ENCODE measurements at regions not wholly inside any gene's neighbourhood (a gene's known extent, or its start where the extent isn't known, plus 50 kb on each side); places are given as distances from the start of the nearest gene placed in this dataset.

GRCh38 chr9:86407022-86407421, 52.8 kb upstream of the TUT7 start:
- 71 to 79% methylated on average over 3 of the region's 3 CpGs for WGBS, 2 donors
- Histone ChIP-seq H3K27me3 (no peaks in the 10 kb centered on the region), H3K4me1 (peaks cover 17 to 26% (median 19%) of the 10 kb centered on the region in 4 donors), H3K36me3 (no peaks in the 10 kb centered on the region), H3K4me3 (no peak overlapping the region), H3K9me3 (no peaks in the 10 kb centered on the region), H3K27ac (no peak overlapping the region)
- DNase-seq = peak in 1 of 2 donors; percentile 36
- ATAC-seq (ENCODE audit: low FRiP score in 2 of 2) = no peak
- TF ChIP-seq CTCF (IDR thresholded peaks at IDR 0.05) = no peak
- no peak for TF ChIP-seq POLR2AphosphoS5 (IDR thresholded peaks at IDR 0.05)
- TF ChIP-seq POLR2A (IDR thresholded peaks at IDR 0.05) = no peak
- TF ChIP-seq EP300 (IDR thresholded peaks at IDR 0.05) = no peak

GRCh38 chr9:86406366-86406765, 52.2 kb upstream of the TUT7 start:
- TF ChIP-seq EP300 (IDR thresholded peaks at IDR 0.05) = no peak
- no peak for TF ChIP-seq POLR2AphosphoS5 (IDR thresholded peaks at IDR 0.05)
- TF ChIP-seq POLR2A (IDR thresholded peaks at IDR 0.05) = no peak
- TF ChIP-seq CTCF (IDR thresholded peaks at IDR 0.05) = no peak
- H3K9me3 ChIP-seq = no peaks in the 10 kb centered on the region
- 33 to 37% methylated on average over 4 of the region's 4 CpGs for WGBS, 2 donors
- H3K4me3 ChIP-seq = no peak overlapping the region
- no peaks in the 10 kb centered on the region for H3K27me3 ChIP-seq
- H3K4me1 ChIP-seq = peaks cover 17 to 26% (median 19%) of the 10 kb centered on the region in 4 donors
- H3K27ac ChIP-seq = peak overlapping the region in 2 of 4 donors; percentile 9 to 41
- DNase-seq (no peak), ATAC-seq (ENCODE audit: low FRiP score in 2 of 2) (peak; percentile 33 to 38)
- H3K36me3 ChIP-seq = no peaks in the 10 kb centered on the region

- 24 to 33% methylated on average over 4 of the region's 4 CpGs for whole genome bisulfite sequencing, 2 donors
- TF ChIP-seq EP300 (IDR thresholded peaks at IDR 0.05) = no peak
- TF ChIP-seq POLR2A (IDR thresholded peaks at IDR 0.05) = no peak
- TF ChIP-seq CTCF (IDR thresholded peaks at IDR 0.05) = no peak
- no peak for TF ChIP-seq POLR2AphosphoS5 (IDR thresholded peaks at IDR 0.05)
- DNase-seq (no peak), ATAC-seq (ENCODE audit: low FRiP score in 2 of 2) (peak; percentile 63 to 80)
- Histone ChIP-seq H3K4me3 (no peak overlapping the region), H3K9me3 (no peaks in the 10 kb centered on the region), H3K4me1 (peaks cover 17 to 26% (median 19%) of the 10 kb centered on the region in 4 donors), H3K27me3 (no peaks in the 10 kb centered on the region), H3K36me3 (no peaks in the 10 kb centered on the region), H3K27ac (peak overlapping the region in 2 of 4 donors; percentile 9 to 41)
Measured at GRCh38 chr9:86405926-86406325, 51.7 kb upstream of the TUT7 start.

- Histone ChIP-seq H3K4me3 (no peak overlapping the region), H3K27me3 (no peaks in the 10 kb centered on the region), H3K4me1 (peaks cover 17 to 26% (median 19%) of the 10 kb centered on the region in 4 donors), H3K27ac (no peak overlapping the region), H3K36me3 (no peaks in the 10 kb centered on the region), H3K9me3 (no peaks in the 10 kb centered on the region)
- TF ChIP-seq POLR2AphosphoS5 (IDR thresholded peaks at IDR 0.05) (no peak), CTCF (IDR thresholded peaks at IDR 0.05) (no peak), POLR2A (IDR thresholded peaks at IDR 0.05) (no peak), EP300 (IDR thresholded peaks at IDR 0.05) (no peak)
- ATAC-seq (ENCODE audit: low FRiP score in 2 of 2) (peak; percentile 19 to 28), DNase-seq (no peak)
- WGBS, 2 donors = 30 to 45% methylated on average over 2 of the region's 2 CpGs
Measured at GRCh38 chr9:86405086-86405491, 50.9 kb upstream of the TUT7 start.

Small RNAs in the stretch of these regions (small RNA-seq; reads per million reads assigned to genes)
- 0 reads per million in 4 donors for gene AL158828.1
- gene RNU2-36P = 0.29 to 1.9 (median 0.83) reads per million in 4 donors
